ENCODE measurements at regions not wholly inside any gene's neighbourhood (a gene's known extent, or its start where the extent isn't known, plus 50 kb on each side); places are given as distances from the start of the nearest gene placed in this dataset.

- Histone ChIP-seq H3K4me2 (ENCODE audit: insufficient read depth, low read length) (no peak overlapping the region), H3K9ac (replicated peaks; ENCODE audit: extremely low read depth, insufficient read depth, low read length) (no peak overlapping the region), H3K27ac (ENCODE audit: insufficient read depth, low read depth, low read length) (no peak overlapping the region), H3K36me3 (ENCODE audit: control insufficient read depth in 2 of 2, extremely low read depth in 1 of 2, insufficient read depth in 2 of 2, low read length in 2 of 2) (no peaks in the 10 kb centered on the region), H3K4me1 (ENCODE audit: control insufficient read depth, extremely low read depth, insufficient read depth, low read length) (no peaks in the 10 kb centered on the region), H3K9me3 (replicated peaks; ENCODE audit: control insufficient read depth, insufficient read depth, low read length) (no peaks in the 10 kb centered on the region), H3K79me2 (ENCODE audit: control insufficient read depth, insufficient read depth, low read length) (no peaks in the 10 kb centered on the region), H2AFZ (ENCODE audit: low read depth, low read length) (no peak overlapping the region), H3K9me1 (replicated peaks; ENCODE audit: control insufficient read depth, extremely low read depth, insufficient read depth, low read length) (no peaks in the 10 kb centered on the region), H4K20me1 (replicated peaks; ENCODE audit: control insufficient read depth, extremely low read depth, insufficient read depth, low read length) (no peaks in the 10 kb centered on the region), H3K4me3 (replicated peaks in 1 of 3; ENCODE audit: insufficient read depth in 1 of 3, low read depth in 1 of 3, low read length in 3 of 3) (no peak overlapping the region), H3K27me3 (ENCODE audit: control insufficient read depth in 2 of 2, insufficient read depth in 2 of 2, low read length in 2 of 2) (no peaks in the 10 kb centered on the region)
- no peak for FAIRE-seq
- dilution Hi-C loops (cut with MboI; ENCODE audit: extremely low pct_ligation_motif_present, low sequenced_read_pairs) (no loop called here), intact Hi-C loops (cut with micrococcal nuclease) (no loop called here)
- DNase-seq (ENCODE audit: low read depth, low spot score): no peak
- no peak for TF ChIP-seq POLR2A (IDR thresholded peaks at IDR 0.05; ENCODE audit: low read depth, low read length)
- no peak for TF ChIP-seq CTCF (IDR thresholded peaks at IDR 0.05; ENCODE audit: extremely low read depth in 1 of 2, insufficient read depth in 1 of 2, low read depth in 1 of 2, low read length in 2 of 2)
- ChIA-PET POLR2A (no interaction called here), CTCF (interaction anchor here (1.0 to 1.3 kb wide), 2 partner anchors 21 to 34 kb away, joined by 3 to 5 read pairs; no protein-coding TSS in a partner anchor)
- BruUV-seq (replicated peaks): no TSS peak
Measured at GRCh38 chr4:155060873-155061272, 147.6 kb upstream of the NPY2R start.

- Histone ChIP-seq H3K79me2 (ENCODE audit: control insufficient read depth, insufficient read depth, low read length) (no peaks in the 10 kb centered on the region), H3K9ac (replicated peaks; ENCODE audit: extremely low read depth, insufficient read depth, low read length) (no peak overlapping the region), H3K27me3 (ENCODE audit: control insufficient read depth in 2 of 2, insufficient read depth in 2 of 2, low read length in 2 of 2) (no peaks in the 10 kb centered on the region), H4K20me1 (replicated peaks; ENCODE audit: control insufficient read depth, extremely low read depth, insufficient read depth, low read length) (no peaks in the 10 kb centered on the region), H3K9me3 (replicated peaks; ENCODE audit: control insufficient read depth, insufficient read depth, low read length) (no peaks in the 10 kb centered on the region), H3K9me1 (replicated peaks; ENCODE audit: control insufficient read depth, extremely low read depth, insufficient read depth, low read length) (no peaks in the 10 kb centered on the region), H3K4me3 (replicated peaks in 1 of 3; ENCODE audit: insufficient read depth in 1 of 3, low read depth in 1 of 3, low read length in 3 of 3) (no peak overlapping the region), H3K36me3 (ENCODE audit: control insufficient read depth in 2 of 2, extremely low read depth in 1 of 2, insufficient read depth in 2 of 2, low read length in 2 of 2) (no peaks in the 10 kb centered on the region), H3K4me1 (ENCODE audit: control insufficient read depth, extremely low read depth, insufficient read depth, low read length) (no peaks in the 10 kb centered on the region), H2AFZ (ENCODE audit: low read depth, low read length) (no peak overlapping the region), H3K27ac (ENCODE audit: insufficient read depth, low read depth, low read length) (no peak overlapping the region), H3K4me2 (ENCODE audit: insufficient read depth, low read length) (no peak overlapping the region)
- intact Hi-C loops (cut with micrococcal nuclease) (no loop called here), dilution Hi-C loops (cut with MboI; ENCODE audit: extremely low pct_ligation_motif_present, low sequenced_read_pairs) (no loop called here)
- ChIA-PET POLR2A (no interaction called here), CTCF (no interaction called here)
- DNase-seq (ENCODE audit: low read depth, low spot score): no peak
- no TSS peak for BruUV-seq (replicated peaks)
- no peak for FAIRE-seq
- TF ChIP-seq CTCF (IDR thresholded peaks at IDR 0.05; ENCODE audit: extremely low read depth in 1 of 2, insufficient read depth in 1 of 2, low read depth in 1 of 2, low read length in 2 of 2) (no peak), MYC (IDR thresholded peaks at IDR 0.05; ENCODE audit: low read depth, low read length) (no peak), GATA2 (IDR thresholded peaks at IDR 0.05; ENCODE audit: insufficient read depth, insufficient read length, low read depth, low read length) (no peak), POLR2AphosphoS5 (IDR thresholded peaks at IDR 0.05; ENCODE audit: insufficient read depth, low read depth, low read length) (no peak), POLR2A (IDR thresholded peaks at IDR 0.05; ENCODE audit: low read depth, low read length) (no peak), FOS (IDR thresholded peaks at IDR 0.05; ENCODE audit: borderline replicate concordance, insufficient read depth, low read length) (no peak), MAX (IDR thresholded peaks at IDR 0.05; ENCODE audit: insufficient read depth, insufficient read length) (no peak), JUN (IDR thresholded peaks at IDR 0.05; ENCODE audit: borderline replicate concordance, insufficient read depth, insufficient read length, low read depth) (no peak), EZH2 (IDR thresholded peaks at IDR 0.05; ENCODE audit: borderline replicate concordance, low read depth, low read length, severe bottlenecking) (no peak)
Measured at GRCh38 chr4:155062948-155063347, 145.5 kb upstream of the NPY2R start.
